Keratinocyte (primary cell): ENCODE measurements at regions not wholly inside any gene's neighbourhood (a gene's known extent, or its start where the extent isn't known, plus 50 kb on each side); places are given as distances from the start of the nearest gene placed in this dataset.

ENCODE experiments used
- CTCF ChIP-seq, 3 experiments: IDR thresholded peaks in 1 of 3; conservative IDR thresholded peaks in 1 of 3; optimal IDR thresholded peaks in 1 of 3; 2 replicates in 2 of 3; 3 replicates in 1 of 3; pipeline versions ENCODE3 to v1.5.1; 2011; ENCODE audit warnings: low read length in 3 of 3, mild to moderate bottlenecking in 3 of 3, moderate library complexity in 2 of 3, control low read depth in 1 of 3, inconsistent platforms in 1 of 3; ENCODE audit not compliant: insufficient read depth in 2 of 3; ENCODE audit errors: extremely low read depth in 1 of 3
- EZH2 ChIP-seq: IDR thresholded peaks from one replicate; pipeline ENCODE4 v1.6.1; 2012; ENCODE audit warnings: inconsistent platforms, mild to moderate bottlenecking, low read length, moderate library complexity

- TF ChIP-seq CTCF (optimal IDR thresholded peaks at IDR 0.05 in 1 of 3, IDR thresholded peaks at IDR 0.05 in 1 of 3, conservative IDR thresholded peaks at IDR 0.05 in 1 of 3; ENCODE audit: extremely low read depth in 1 of 3, insufficient read depth in 2 of 3, low read length in 3 of 3) (no peak), EZH2 (no peak)
These were observed 53.6 kb upstream of the SHOX start for GRCh38 chrX:576904-577560.
